ENCODE measurements at regions not wholly inside any gene's neighbourhood (a gene's known extent, or its start where the extent isn't known, plus 50 kb on each side); places are given as distances from the start of the nearest gene placed in this dataset.

- peak; percentile 54 for DNase-seq (ENCODE audit: low read depth)
- no peak overlapping the region for H3K4me3 ChIP-seq (ENCODE audit: low read length)
These were observed 121.7 kb upstream of the COL1A2 start for GRCh38 chr7:94272821-94273583.

GRCh38 chr7:94274828-94275227 is 119.9 kb upstream of the COL1A2 start:
- DNase-seq (ENCODE audit: low read depth): no peak
- no peak overlapping the region for H3K4me3 ChIP-seq (ENCODE audit: low read length)
- no peak for TF ChIP-seq CTCF (conservative IDR thresholded peaks at IDR 0.05; ENCODE audit: low read length)

More at GRCh38 chr7:94272821-94273583, 121.7 kb upstream of the COL1A2 start:
- no peak for TF ChIP-seq CTCF (conservative IDR thresholded peaks at IDR 0.05; ENCODE audit: low read length)

- TF ChIP-seq CTCF (conservative IDR thresholded peaks at IDR 0.05; ENCODE audit: low read length): no peak
- no peak for DNase-seq (ENCODE audit: low read depth)
These were observed 118.7 kb upstream of the COL1A2 start for GRCh38 chr7:94276027-94276426.

GRCh38 chr7:94276795-94277194 is 117.9 kb upstream of the COL1A2 start:
- no peak overlapping the region for H3K4me3 ChIP-seq (ENCODE audit: low read length)
- peak; percentile 55 for DNase-seq (ENCODE audit: low read depth)
- TF ChIP-seq CTCF (conservative IDR thresholded peaks at IDR 0.05; ENCODE audit: low read length): peak; percentile 66

More at GRCh38 chr7:94276027-94276426, 118.7 kb upstream of the COL1A2 start:
- H3K4me3 ChIP-seq (ENCODE audit: low read length): no peak overlapping the region

GRCh38 chr7:94277236-94277635 is 117.5 kb upstream of the COL1A2 start:
- no peak for DNase-seq (ENCODE audit: low read depth)
- TF ChIP-seq CTCF (conservative IDR thresholded peaks at IDR 0.05; ENCODE audit: low read length): no peak
- H3K4me3 ChIP-seq (ENCODE audit: low read length): no peak overlapping the region

- TF ChIP-seq CTCF (conservative IDR thresholded peaks at IDR 0.05; ENCODE audit: low read length): no peak
- no peak for DNase-seq (ENCODE audit: low read depth)
- H3K4me3 ChIP-seq (ENCODE audit: low read length): no peak overlapping the region
These were observed 113.8 kb upstream of the COL1A2 start for GRCh38 chr7:94280851-94281250.

GRCh38 chr7:94284104-94284503 is 110.6 kb upstream of the COL1A2 start:
- H3K4me3 ChIP-seq (ENCODE audit: low read length): no peak overlapping the region
- peak; percentile 20 for DNase-seq (ENCODE audit: low read depth)
- TF ChIP-seq CTCF (conservative IDR thresholded peaks at IDR 0.05; ENCODE audit: low read length): no peak

Data from AG10803 (cell line).